H9 (cell line): ENCODE measurements at regions not wholly inside any gene's neighbourhood (a gene's known extent, or its start where the extent isn't known, plus 50 kb on each side); places are given as distances from the start of the nearest gene placed in this dataset.

Experiments
- DNase-seq: peaks from one replicate; pipeline ENCODE4 v3.0.0-alpha.2; 2017
- H2AFZ ChIP-seq: one replicate; pipeline ENCODE4 v1.6.1; 2013; ENCODE audit warnings: mild to moderate bottlenecking, low read length, control low read depth, moderate library complexity
- H2AK5ac ChIP-seq: 2 replicates; pipeline ENCODE4 v1.6.1; 2013; ENCODE audit warnings: low read length, control low read depth, mixed read lengths; ENCODE audit not compliant: insufficient read length
- H2BK120ac ChIP-seq: one replicate; pipeline ENCODE4 v1.6.1; 2013; ENCODE audit warnings: low read depth, mild to moderate bottlenecking, low read length, control low read depth, inconsistent platforms; ENCODE audit not compliant: poor library complexity, severe bottlenecking
- H2BK12ac ChIP-seq: 2 replicates; pipeline ENCODE4 v1.6.1; 2013; ENCODE audit warnings: low read length, control low read depth, mixed read lengths, low read depth; ENCODE audit not compliant: insufficient read length
- H2BK15ac ChIP-seq: 2 replicates; pipeline ENCODE4 v1.6.1; 2013; ENCODE audit warnings: low read depth, low read length, control low read depth
- H2BK20ac ChIP-seq: one replicate; pipeline ENCODE4 v1.6.1; 2013; ENCODE audit warnings: low read depth, mild to moderate bottlenecking, low read length, control low read depth, inconsistent platforms; ENCODE audit not compliant: poor library complexity, severe bottlenecking
- H2BK5ac ChIP-seq: 2 replicates; pipeline ENCODE4 v1.6.1; 2013; ENCODE audit warnings: low read length, control low read depth, mixed read lengths; ENCODE audit not compliant: insufficient read length
- H3K14ac ChIP-seq: 2 replicates; pipeline ENCODE4 v1.6.1; 2013; ENCODE audit warnings: low read length, control low read depth; ENCODE audit not compliant: insufficient read depth
- H3K18ac ChIP-seq: 2 replicates; pipeline ENCODE4 v1.6.1; 2013; ENCODE audit warnings: low read depth, mild to moderate bottlenecking, mixed read lengths, low read length, control low read depth; ENCODE audit not compliant: insufficient read length
- H3K23ac ChIP-seq: 2 replicates; pipeline ENCODE4 v1.6.1; 2013; ENCODE audit warnings: low read length, control low read depth, mixed read lengths, low read depth; ENCODE audit not compliant: insufficient read length
- H3K23me2 ChIP-seq: 2 replicates; pipeline ENCODE4 v1.6.1; 2013; ENCODE audit warnings: low read depth, mild to moderate bottlenecking, mixed read lengths, low read length, control low read depth; ENCODE audit not compliant: insufficient read length, poor library complexity, severe bottlenecking
- H3K27ac ChIP-seq: 2 replicates; pipeline ENCODE4 v1.5.1; 2013; ENCODE audit warnings: low read length, control low read depth, mixed read lengths, low read depth; ENCODE audit not compliant: insufficient read length
- H3K27me3 ChIP-seq: 2 replicates; pipeline ENCODE4 v1.6.1; 2013; ENCODE audit warnings: low read length, control low read depth, inconsistent platforms; ENCODE audit not compliant: insufficient read depth
- H3K4ac ChIP-seq: 2 replicates; pipeline ENCODE4 v1.6.1; 2013; ENCODE audit warnings: low read depth, mild to moderate bottlenecking, control low read depth, inconsistent platforms, low read length, moderate library complexity
- H3K4me1 ChIP-seq: 2 replicates; pipeline ENCODE4 v1.6.1; 2013; ENCODE audit warnings: low read length, control low read depth, inconsistent platforms; ENCODE audit not compliant: insufficient read depth
- H3K4me2 ChIP-seq: 2 replicates; pipeline ENCODE4 v1.6.1; 2013; ENCODE audit warnings: low read length, control low read depth, mixed read lengths; ENCODE audit not compliant: insufficient read length, insufficient read depth
- H3K56ac ChIP-seq: 2 replicates; pipeline ENCODE4 v1.6.1; 2013; ENCODE audit warnings: low read depth, mild to moderate bottlenecking, mixed read lengths, low read length, control low read depth; ENCODE audit not compliant: insufficient read length
- H3K79me1 ChIP-seq: 2 replicates; pipeline ENCODE4 v1.6.1; 2013; ENCODE audit warnings: low read depth, mild to moderate bottlenecking, moderate library complexity, low read length, control low read depth, inconsistent platforms; ENCODE audit not compliant: insufficient read depth, poor library complexity, severe bottlenecking
- H3K79me2 ChIP-seq: 2 replicates; pipeline ENCODE4 v1.6.1; 2013; ENCODE audit warnings: low read length, control low read depth, inconsistent platforms; ENCODE audit not compliant: insufficient read depth
- H3K9ac ChIP-seq: 2 replicates; pipeline ENCODE4 v1.6.1; 2013; ENCODE audit warnings: low read length, control low read depth, mixed read lengths; ENCODE audit not compliant: insufficient read length; ENCODE audit errors: extremely low read depth
- H3K9me3 ChIP-seq: one replicate; pipeline ENCODE4 v1.6.1; 2013; ENCODE audit warnings: low read depth, low read length, inconsistent platforms; ENCODE audit not compliant: control insufficient read depth
- H3T11ph ChIP-seq: one replicate; pipeline ENCODE4 v1.6.1; 2013; ENCODE audit warnings: mild to moderate bottlenecking, low read length, control low read depth, inconsistent platforms
- H4K20me1 ChIP-seq: one replicate; pipeline ENCODE4 v1.6.1; 2013; ENCODE audit not compliant: control insufficient read depth, insufficient read length, insufficient read depth
- H4K5ac ChIP-seq: 2 replicates; pipeline ENCODE4 v1.6.1; 2013; ENCODE audit warnings: low read depth, mild to moderate bottlenecking, mixed read lengths, low read length, control low read depth; ENCODE audit not compliant: insufficient read length
- H4K8ac ChIP-seq: replicated peaks from 2 replicates; pipeline ENCODE4 v1.6.1; 2013; ENCODE audit warnings: low read length, control low read depth, mixed read lengths, low read depth; ENCODE audit not compliant: insufficient read length
- H4K91ac ChIP-seq: 2 replicates; pipeline ENCODE4 v1.6.1; 2013; ENCODE audit warnings: low read depth, mild to moderate bottlenecking, moderate library complexity, mixed read lengths, low read length, control low read depth; ENCODE audit not compliant: insufficient read length
- H3K27ac Mint-ChIP-seq, 3 experiments: 2 replicates in 2 of 3; 3 replicates in 1 of 3; pipeline ENCODE4 v1.8.0; 2020 to 2021; ENCODE audit warnings: mixed read lengths in 3 of 3, mild to moderate bottlenecking in 1 of 3, moderate library complexity in 1 of 3
- H3K27me3 Mint-ChIP-seq: 2 replicates; pipeline ENCODE4 v1.8.0; 2021; ENCODE audit warnings: low read depth, mild to moderate bottlenecking, moderate library complexity, mixed read lengths
- H3K36me3 Mint-ChIP-seq, 3 experiments: 2 replicates in 2 of 3; 3 replicates in 1 of 3; pipeline ENCODE4 v1.8.0; 2020 to 2021; ENCODE audit warnings: low read depth in 3 of 3, mixed read lengths in 3 of 3; ENCODE audit not compliant: insufficient read depth in 1 of 3
- H3K4me1 Mint-ChIP-seq, 2 experiments: 2 replicates each; pipeline ENCODE4 v1.8.0; 2020; ENCODE audit warnings: mixed read lengths in 2 of 2
- H3K4me3 Mint-ChIP-seq, 2 experiments: 2 replicates in 1 of 2; 3 replicates in 1 of 2; pipeline ENCODE4 v1.8.0; 2020 to 2021; ENCODE audit warnings: mild to moderate bottlenecking in 2 of 2, mixed read lengths in 2 of 2, moderate library complexity in 1 of 2
- H3K9me3 Mint-ChIP-seq, 2 experiments: 2 replicates in 1 of 2; 3 replicates in 1 of 2; pipeline ENCODE4 v1.8.0; 2020; ENCODE audit warnings: mild to moderate bottlenecking in 2 of 2, mixed read lengths in 2 of 2, moderate library complexity in 1 of 2
- WGBS: extraction: QIAGEN DNeasy Blood & Tissue Kit; methylation state at CpG from one replicate; pipeline ENCODE4 v1.1.7; 2013; ENCODE audit warnings: missing lambda C conversion rate, low lambda C conversion rate, mixed read lengths; ENCODE audit not compliant: insufficient read length; ENCODE audit errors: extremely low coverage; 5-methylcytosine and 5-hydroxymethylcytosine counted together
- TF ChIP-seq, protein P1 (sequence below): fragments of 200-600 bp; sonication (generic); conservative IDR thresholded peaks from 3 replicates; pipeline ENCODE4 v1.8.0; 2021; ENCODE audit warnings: antibody characterized with exemption, mild to moderate bottlenecking

DNA sequence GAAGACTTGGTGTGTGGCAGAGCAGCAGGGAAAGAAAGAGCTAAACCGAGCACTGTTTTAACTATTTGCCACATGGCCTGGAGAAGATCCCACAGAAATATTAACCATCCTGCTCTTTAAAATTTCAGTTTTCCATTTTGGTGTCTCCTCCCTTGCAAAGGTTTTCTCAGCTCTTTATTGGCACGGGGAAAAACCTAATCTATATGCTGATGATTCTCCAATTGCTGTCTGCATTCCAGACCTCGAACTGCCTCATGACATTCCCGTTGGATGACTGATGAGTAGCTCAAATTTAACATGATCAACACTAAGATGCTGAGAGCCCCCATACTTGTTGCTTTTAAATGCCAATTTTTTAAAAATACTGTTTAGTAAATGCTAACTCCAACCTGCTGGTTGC, 115.0 kb downstream of the EMP1 start:
- H4K91ac ChIP-seq = no peak overlapping the region
- no peak overlapping the region for H4K5ac ChIP-seq
- H3K14ac ChIP-seq = no peak overlapping the region
- no peak overlapping the region for H2AFZ ChIP-seq
- WGBS = no CpG with 5 or more reads among the region's 4 CpGs
- peaks cover 3% of the 10 kb centered on the region for H3K9me3 ChIP-seq
- no peak overlapping the region for H3K18ac ChIP-seq
- no peaks in the 10 kb centered on the region for H3K27me3 ChIP-seq
- no peak overlapping the region for H3T11ph ChIP-seq
- H2BK20ac ChIP-seq = no peak overlapping the region
- no peak for DNase-seq
- no peak overlapping the region for H2BK5ac ChIP-seq
- H4K8ac ChIP-seq = no peak overlapping the region
- peaks cover 2% of the 10 kb centered on the region in 2 experiments; a peak in 3 of 5 replicates for H3K9me3 Mint-ChIP-seq
- TF ChIP-seq, protein P1, sequence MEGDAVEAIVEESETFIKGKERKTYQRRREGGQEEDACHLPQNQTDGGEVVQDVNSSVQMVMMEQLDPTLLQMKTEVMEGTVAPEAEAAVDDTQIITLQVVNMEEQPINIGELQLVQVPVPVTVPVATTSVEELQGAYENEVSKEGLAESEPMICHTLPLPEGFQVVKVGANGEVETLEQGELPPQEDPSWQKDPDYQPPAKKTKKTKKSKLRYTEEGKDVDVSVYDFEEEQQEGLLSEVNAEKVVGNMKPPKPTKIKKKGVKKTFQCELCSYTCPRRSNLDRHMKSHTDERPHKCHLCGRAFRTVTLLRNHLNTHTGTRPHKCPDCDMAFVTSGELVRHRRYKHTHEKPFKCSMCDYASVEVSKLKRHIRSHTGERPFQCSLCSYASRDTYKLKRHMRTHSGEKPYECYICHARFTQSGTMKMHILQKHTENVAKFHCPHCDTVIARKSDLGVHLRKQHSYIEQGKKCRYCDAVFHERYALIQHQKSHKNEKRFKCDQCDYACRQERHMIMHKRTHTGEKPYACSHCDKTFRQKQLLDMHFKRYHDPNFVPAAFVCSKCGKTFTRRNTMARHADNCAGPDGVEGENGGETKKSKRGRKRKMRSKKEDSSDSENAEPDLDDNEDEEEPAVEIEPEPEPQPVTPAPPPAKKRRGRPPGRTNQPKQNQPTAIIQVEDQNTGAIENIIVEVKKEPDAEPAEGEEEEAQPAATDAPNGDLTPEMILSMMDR = no peak
- H2BK12ac ChIP-seq = no peak overlapping the region
- H3K4me1 ChIP-seq = peaks cover 2% of the 10 kb centered on the region; the same call in 1 of the 2 replicates
- peaks cover 2 to 4% (median 2%) of the 10 kb centered on the region in 3 experiments; a peak in 4 of 7 replicates for H3K36me3 Mint-ChIP-seq
- H3K4me1 Mint-ChIP-seq = peaks cover 0 to 4% of the 10 kb centered on the region in 2 experiments; a peak in 2 of 4 replicates
- H2BK15ac ChIP-seq = no peak overlapping the region
- no peak overlapping the region for H3K27ac Mint-ChIP-seq
- H4K20me1 ChIP-seq = no peaks in the 10 kb centered on the region
- no peak overlapping the region for H3K4me2 ChIP-seq
- no peak overlapping the region for H3K4ac ChIP-seq
- no peak overlapping the region for H2BK120ac ChIP-seq
- H3K56ac ChIP-seq = no peak overlapping the region
- no peaks in the 10 kb centered on the region for H3K79me1 ChIP-seq
- no peak overlapping the region for H2AK5ac ChIP-seq
- H3K27ac ChIP-seq = no peak overlapping the region
- H3K79me2 ChIP-seq = no peaks in the 10 kb centered on the region
- no peaks in the 10 kb centered on the region for H3K27me3 Mint-ChIP-seq
- H3K4me3 Mint-ChIP-seq = no peak overlapping the region
- H3K9ac ChIP-seq = no peak overlapping the region
- no peak overlapping the region for H3K23ac ChIP-seq
- H3K23me2 ChIP-seq = no peaks in the 10 kb centered on the region
